SKM-1 treated with dmso at 0.1 percent for 144 hours (cell line): ENCODE measurements at regions not wholly inside any gene's neighbourhood (a gene's known extent, or its start where the extent isn't known, plus 50 kb on each side); places are given as distances from the start of the nearest gene placed in this dataset.

Experiments
- DNase-seq: peaks from one replicate; lab custom pipeline; 2025; ENCODE audit not compliant: unreplicated experiment; lab: John Stamatoyannopoulos, UW

DNA sequence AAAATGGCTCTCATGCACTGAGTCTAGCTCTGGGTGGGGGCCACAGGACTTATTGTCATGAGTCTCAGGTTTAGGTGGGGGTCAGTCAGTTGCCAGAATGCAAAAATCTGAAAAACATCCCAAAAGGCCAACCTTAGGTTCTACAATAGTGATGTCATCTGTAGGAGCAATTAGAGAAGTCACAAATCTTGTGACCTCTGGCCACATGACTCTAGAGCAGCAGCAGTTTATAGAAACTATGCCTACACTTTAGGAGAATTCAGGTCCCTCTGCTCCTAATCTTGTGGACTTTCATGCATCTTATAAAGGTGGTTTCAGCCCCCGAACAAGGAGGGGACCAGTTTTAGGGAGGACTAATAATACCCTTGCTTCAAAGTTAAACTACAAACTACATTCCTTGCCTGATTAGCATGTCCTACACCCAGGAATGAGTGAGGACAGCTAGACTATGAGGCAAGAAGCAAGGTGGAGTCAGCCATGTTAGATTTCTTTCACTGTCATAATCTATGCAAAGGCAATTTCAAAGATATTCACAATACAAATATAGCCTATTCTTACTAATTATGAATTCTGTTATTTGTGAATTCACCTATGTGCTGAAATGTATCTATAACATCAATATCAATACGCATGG is 123.5 kb upstream of the ADCY1 start:
- no peak for DNase-seq

DNA sequence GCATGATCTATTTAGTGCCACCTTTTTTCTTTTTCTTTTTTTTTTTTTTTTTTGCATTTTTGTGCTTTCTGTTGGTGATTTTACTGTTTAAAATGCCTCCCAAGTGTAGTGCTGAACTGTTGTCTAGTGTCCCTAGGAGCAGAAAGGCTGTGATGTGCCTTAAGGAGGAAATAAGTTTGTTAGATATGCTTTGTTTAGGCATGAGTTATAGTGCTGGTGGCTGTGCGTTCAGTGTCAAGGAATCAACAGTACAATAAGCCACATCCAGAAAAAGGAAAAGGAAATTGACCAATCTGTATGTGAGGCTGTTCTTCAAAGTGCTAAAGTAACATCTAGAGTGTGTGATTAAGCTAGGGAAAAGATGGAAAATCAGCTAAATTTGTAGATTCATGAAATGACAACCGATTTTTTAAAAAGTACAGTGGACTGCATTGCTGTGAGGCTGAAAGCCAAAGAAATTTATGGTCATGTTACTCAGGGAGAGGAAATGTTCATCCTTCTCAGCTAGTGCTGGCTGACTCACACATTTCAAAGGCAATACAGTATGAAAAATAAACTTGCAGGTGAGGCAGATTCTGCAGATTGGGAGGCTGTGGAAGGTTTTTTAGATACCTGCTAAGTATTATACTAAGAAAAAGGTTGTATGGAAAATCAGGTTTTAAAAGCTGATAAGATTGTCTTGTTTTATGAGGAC is 122.7 kb upstream of the ADCY1 start:
- no peak for DNase-seq

DNA sequence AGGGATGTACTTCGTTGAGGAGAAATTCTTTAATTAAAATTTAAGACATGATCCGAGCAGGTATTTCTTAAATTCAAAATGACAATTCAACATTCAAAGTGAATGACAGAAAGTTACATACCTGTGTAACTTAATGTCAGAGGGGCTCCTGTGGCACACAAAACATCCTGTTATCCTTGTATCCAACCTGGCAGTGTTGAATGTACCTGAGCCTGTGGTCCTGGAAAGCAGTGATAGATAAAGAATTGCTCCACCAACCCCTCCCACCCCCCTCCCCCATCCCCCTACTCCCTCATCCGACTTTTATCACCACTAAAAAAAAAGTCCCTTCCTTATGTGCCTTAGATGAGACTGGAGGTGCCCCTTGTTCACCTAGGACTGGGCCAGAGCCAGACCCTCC is 119.4 kb upstream of the ADCY1 start:
- DNase-seq: no peak

DNA sequence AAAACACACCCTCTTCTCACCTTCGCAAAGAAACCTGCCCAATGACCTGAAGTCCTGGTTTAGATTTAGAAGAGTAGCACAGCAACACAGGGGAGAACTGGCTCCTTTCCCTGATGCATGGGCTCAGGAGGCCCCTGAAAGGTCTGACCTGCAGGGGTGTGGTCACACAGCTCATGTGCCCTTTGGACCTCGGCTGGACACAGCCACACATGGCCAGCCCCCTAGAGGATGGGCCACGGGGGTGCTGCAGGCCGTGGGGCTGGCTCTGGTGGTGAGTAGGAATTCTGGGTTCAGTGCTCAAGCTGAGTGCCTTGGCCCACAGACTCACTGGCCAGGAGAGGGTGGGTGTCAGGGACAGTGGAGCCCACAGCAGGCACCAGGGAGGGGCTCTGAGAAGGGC is 118.5 kb upstream of the ADCY1 start:
- DNase-seq: no peak

DNA sequence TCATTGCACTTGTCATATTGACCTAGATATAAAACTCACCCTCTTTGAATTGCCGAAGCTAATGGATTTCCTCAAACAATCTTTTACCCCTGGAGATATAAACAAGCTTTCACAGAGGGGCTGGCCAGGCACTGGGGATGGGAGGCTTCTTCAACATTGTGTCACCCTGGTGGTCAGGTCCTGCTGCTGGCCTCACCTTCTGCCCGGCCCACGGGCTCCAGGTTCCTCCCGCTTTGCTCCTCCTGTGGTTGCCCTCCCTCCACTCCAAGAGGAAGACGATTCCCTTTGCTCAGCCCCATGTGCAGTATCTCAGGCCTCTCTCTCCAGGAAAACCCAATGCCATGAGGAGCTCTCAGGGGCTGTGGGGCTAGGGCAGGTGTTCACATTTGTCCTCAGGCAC is 118.1 kb upstream of the ADCY1 start:
- DNase-seq: no peak

DNA sequence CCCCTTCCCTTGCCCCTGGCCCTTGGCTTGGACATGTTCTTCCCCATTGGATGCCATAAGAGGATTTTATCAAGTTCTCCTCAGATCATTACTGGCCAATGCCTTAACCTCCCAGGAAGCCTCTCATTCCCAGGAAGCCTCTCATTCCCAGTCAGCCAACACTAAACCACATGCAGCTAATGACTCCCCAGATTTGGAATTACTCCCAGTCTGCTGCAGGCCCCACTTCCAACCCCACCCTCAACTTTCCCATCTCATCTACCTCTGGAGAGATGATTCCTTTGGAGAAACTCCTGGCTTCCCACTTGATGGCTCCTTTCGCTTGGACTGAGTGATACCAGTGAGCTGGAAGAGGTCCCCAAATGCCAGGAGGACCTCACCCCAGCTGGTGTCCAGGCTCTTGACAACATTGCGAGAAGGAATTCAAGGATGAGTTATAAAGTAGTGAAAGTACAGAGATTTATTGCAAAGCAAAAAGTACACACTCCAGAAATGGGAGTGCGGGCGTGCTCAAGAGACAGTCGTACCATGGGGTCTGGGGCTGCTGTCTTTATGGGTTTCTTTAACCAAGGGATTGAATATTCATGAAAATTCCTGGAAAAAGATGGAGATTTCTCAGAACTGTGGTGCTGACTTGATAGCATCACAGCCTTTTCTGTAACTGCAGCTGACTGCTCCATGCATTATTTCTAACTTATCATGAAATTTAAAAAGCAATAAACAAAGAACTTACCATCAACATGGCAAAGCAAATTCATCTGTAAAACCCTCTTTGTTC is 117.2 kb upstream of the ADCY1 start:
- no peak for DNase-seq

DNA sequence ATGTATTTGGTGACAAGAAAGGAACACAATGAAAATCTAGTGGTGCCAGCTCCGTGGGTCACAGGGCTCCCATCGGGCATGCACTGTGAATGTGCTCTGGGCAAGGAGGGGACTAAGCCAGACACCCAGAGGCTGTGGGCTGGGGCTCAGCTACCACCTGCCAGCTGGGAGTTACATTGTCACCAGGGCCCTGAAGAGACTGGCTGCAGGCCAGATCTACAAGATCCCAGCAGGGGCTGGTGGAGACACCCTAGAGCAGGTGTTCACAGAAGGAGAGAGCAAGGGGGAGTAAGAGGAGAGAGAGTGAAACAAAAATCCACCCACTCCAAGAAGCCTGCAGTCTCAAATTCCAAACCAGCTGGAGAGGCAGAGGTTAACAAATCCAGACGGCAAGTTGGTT is 116.6 kb upstream of the ADCY1 start:
- DNase-seq: no peak

DNA sequence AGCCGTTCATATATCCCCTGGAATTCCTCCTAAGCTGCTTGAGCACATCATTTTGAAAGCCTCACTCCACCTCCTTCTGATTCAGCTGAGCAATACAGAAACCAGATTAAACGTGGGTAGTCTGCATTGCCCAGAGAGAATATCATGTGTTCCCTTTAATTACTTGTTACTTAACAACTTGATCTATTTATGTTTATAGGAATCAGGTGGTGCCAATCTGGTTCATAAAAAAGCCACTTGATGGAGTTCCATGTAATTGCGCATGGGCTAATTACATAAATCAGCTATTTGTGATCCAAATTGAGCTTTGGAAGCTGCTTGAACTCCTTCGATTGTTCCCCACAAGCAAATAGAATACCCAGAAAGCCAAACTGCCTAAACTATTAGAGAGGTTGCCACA is 114.7 kb upstream of the ADCY1 start:
- DNase-seq: no peak

DNA sequence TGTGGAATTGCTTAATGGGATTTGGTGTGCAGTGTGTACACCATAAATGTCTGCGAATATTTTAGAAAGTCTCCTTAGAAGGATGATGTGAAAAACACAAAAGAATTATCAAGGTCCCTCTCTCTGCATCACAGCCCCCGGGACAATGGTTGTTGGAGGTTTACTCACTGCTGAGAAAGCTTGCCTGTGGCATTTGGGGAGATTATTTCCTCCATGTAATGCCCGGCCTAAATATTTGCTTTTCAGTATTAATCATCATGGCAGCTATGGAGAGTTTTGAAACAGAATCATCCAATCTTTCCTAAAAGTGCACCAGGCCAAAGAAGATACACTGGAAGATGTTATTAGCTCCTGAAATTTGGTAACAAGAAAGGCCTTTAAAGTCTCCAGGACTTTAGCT is 113.8 kb upstream of the ADCY1 start:
- no peak for DNase-seq

DNA sequence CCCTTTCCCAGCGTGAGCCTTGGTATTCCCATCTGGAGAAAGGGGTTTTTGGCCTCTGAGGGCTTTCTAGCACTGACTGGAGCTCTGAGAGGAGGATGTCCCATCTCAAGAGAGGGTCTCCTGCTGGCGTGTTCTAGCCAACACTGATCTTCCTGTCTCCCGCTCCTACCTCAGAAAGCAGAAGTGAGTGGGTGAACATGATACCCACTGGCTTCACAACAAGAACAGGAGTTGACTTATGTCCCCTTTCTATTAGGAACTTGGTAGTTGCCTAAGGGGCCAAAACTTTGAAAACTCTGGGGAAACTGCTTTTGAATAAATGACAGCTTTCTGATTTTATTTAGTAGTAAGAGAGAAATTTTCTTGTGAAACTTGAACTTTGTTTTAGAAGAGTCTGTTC is 113.1 kb upstream of the ADCY1 start:
- DNase-seq: no peak

DNA sequence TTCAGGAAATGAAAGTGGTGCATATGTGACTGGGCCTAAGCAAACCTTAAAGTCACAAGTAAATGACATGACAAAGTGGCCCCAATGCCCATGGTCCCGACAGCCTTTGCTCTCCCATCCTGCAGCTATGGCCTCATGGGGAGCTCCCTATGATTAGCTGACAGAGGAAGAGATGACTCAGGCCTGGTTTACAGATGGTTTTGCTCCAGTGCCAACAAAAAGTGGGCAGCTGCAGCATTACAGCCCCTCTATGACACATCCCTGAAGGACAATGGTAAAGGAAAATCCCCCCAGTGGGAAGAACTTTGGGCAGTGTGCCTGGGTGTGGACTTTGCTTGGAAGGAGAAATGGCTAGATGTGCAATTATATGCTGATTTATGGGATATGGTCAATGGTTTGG is 105.1 kb upstream of the ADCY1 start:
- DNase-seq: no peak

DNA sequence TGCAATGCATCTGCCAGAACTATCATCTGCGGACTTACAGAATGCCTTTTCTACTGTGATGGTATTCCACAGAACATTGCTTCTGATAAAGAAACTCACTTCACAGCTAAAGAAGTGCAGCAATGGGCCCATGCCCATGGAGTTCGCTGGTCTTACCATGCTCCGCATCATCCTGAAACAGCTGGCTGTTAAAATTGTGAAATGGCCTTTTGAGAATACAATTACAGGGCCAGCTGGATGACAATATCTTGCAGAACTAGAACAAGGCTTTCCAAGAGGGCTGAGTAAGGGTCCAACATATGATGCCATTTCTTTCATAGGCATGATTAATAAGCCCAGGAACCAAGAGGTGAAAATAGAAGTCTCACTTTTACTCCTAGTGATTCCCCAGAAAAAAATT is 104.1 kb upstream of the ADCY1 start:
- no peak for DNase-seq

DNA sequence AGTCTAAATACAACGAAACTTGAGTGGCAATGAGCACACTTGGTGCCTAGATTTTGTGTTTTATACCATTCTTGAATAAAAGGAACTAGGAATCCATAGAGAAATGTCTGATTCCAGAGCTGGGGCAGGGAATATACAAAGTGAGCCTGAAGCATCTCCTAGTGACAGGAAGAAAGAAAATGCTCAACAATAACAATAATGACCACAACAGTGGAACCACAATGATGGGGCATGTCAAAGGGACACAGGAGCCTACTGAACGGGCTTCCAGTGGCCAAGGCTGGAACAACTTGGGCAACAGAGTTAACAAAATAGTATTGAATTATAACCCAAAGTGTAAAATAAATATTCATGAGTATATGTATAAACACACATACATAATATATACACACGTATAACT is 94.4 kb upstream of the ADCY1 start:
- no peak for DNase-seq

DNA sequence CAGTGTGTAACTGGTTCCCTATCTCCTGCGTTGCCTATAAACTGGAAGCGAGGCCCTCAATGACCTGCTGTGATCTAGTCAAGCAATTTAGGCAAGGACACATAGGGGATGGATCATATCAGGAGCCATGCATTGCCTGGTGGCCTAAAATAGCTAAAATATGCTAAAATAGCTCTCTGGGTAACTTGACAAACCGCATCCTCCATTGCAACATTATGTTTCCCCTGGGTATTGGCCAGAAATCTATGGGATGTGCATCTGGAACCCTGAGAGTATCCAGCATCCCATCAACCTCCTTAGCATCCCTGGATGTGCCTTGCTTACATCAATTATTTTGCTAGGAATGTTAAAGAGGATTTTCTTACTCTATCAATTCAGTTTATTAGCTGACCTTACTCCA is 91.7 kb upstream of the ADCY1 start:
- no peak for DNase-seq

DNA sequence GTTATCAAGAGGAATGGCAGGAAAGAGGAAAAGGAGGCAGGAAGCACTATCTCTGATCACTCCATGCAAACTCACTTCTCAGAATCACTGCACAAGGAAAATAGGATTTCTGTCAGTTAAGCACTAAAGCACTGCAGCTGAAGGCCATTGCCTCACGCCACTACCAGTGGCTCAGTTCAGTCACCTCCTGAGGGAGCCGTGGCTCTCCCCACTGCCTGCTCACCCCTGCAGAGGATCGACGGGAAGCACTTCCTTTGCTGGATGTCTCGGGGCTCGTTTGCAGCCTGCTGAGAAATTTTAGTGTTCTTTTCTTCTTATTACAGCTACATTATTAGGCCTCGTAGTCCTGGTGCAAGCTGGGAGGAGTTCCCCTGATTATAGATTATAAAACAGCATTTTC is 90.1 kb upstream of the ADCY1 start:
- DNase-seq: no peak

DNA sequence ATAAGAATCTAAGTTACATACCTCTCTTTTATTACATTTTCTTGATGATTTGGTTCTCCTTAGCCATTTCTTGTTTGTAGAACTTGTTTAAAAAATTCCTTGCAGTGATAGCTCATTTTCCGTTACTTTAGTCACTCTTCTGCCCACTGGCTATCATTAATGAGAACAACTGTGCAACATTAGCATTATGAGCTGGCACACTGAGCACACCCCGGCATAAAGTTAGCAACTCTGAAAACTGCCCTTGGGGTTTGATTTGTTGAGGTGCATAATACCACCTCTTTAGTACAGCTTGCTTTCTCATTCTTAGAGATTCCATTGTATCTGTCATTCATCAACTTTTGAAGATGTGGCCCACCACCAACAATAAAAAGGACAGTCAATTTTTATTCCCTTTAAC is 87.6 kb upstream of the ADCY1 start:
- DNase-seq: no peak

DNA sequence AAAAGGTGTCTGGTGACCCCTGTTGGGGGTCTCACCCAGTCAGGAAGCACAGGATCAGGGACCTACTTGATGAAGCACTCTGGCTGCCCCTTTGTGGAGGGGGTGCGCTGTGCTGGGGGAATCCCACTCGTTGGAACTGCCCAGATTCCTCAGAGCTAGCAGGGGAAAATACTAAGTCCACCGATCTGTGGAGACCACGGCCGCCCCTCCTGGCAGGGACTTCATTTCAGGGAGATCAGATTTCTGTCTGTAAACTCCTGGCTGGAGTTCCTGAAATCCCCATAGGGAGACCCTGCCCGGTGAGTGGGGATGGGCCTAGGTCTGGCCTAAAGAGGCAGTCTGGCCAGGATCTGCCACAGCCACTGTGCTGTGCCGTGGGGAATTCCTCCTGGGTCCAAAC is 79.3 kb upstream of the ADCY1 start:
- no peak for DNase-seq

DNA sequence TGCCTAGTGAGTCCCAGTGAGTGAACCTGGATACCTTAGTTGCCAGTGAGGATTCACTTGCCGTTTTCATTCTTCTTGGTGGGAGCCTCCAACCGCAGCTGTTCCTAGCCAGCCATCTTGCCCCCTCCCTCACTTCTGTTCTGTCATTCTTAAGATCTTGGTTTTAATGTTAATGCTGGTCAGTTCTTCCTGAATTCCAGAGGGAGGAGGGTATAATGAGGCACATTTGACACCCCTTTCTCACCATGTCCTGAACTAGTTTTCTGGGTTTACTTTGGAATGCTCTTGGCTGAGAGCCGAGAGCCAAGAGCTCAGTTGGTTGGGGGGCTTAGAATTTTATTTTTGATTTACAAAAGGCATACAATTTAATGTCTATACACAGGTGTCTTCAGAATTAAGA is 78.5 kb upstream of the ADCY1 start:
- DNase-seq: no peak

DNA sequence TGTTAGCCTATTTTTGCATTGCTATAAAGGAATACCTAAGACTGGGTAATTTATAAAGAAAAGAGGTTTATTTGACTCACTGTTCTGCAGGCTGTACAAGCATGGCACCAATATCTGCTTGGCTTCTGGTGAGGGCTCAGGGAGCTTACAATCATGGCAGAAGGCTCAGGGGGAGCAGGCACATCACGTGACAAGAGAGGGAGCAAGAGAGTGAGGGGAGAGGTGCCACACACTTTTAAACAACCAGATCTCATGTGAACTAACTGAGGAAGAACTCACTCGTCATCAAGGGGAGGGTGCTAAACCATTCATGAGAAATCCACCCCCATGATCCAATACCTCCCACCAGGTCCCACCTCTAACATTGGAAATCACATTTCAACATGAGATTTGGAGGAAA is 73.9 kb upstream of the ADCY1 start:
- DNase-seq: no peak

DNA sequence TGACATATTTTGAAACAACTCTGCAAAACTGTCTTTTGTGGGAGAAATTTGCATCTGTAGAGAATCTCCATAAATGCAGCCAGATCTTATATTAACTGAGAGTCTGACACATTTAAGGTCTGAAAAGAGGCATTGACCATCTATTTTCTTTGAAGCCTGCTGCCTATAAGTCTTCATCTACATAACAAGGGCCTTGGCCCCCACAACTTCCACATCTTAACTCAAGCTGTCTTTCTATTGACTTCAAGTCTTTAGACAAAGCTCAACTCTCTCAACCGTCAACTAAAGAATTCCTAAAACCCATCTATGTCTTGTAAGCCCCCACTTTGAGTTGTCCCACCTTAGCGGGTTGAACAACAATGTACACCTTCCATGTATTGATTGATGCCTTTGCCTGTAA is 72.4 kb upstream of the ADCY1 start:
- DNase-seq: no peak

DNA sequence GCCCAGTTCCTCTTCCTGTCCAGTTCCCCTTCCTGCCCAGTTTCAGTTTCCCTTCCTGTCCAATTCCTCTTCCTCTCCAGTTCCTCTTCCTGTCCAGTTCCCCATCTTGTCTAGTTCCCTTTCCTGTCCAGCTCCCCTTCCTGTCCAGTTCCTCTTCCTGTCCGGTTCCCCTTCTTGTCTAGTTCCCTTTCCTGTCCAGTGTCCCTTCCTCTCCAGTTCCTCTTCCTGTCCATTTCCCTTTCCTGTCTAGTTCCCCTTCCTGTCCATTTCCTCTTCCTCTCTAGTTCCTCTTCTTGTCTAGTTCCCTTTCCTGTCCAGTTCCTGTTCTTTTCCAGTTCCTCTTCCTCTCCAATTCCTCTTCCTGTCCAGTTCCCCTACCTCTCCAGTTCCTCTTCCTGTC is 68.1 kb upstream of the ADCY1 start:
- peak; percentile 43 for DNase-seq

DNA sequence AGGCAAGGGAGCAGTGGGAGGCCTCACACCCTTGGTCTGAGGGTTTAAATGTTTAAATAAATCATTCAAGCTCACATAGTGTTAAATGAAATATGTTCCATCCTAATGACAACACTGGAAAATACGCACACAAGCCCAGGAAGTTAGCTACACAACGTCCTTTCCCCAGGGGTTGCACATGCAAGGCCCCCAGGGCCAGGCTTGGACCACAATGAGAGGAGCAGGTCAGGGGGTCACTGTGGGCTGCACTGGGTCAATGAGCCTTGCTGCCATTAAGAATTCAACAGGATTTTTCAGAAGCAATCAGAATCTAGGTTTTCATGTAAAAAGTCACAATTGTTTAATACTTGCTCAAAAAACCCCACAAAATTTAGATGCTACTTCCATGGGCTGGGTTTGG is 64.9 kb upstream of the ADCY1 start:
- DNase-seq: no peak
